ENCODE measurements at regions not wholly inside any gene's neighbourhood (a gene's known extent, or its start where the extent isn't known, plus 50 kb on each side); places are given as distances from the start of the nearest gene placed in this dataset.

GRCh38 chr7:17038783-17039170 is 157.0 kb upstream of the AGR3 start:
- TF ChIP-seq POLR2AphosphoS5 (IDR thresholded peaks at IDR 0.05) (no peak), CTCF (IDR thresholded peaks at IDR 0.05) (no peak)

All from sigmoid colon (tissue), 4 donors.